NCI-H2171 (cell line): ENCODE measurements at regions not wholly inside any gene's neighbourhood (a gene's known extent, or its start where the extent isn't known, plus 50 kb on each side); places are given as distances from the start of the nearest gene placed in this dataset.

ENCODE experiments used
- DNase-seq: peaks from one replicate; lab custom pipeline; 2025; lab: John Stamatoyannopoulos, UW

GRCh38 chr5:124231802-124232201 lies 514.6 kb downstream of the ZNF608 start:
- no peak for DNase-seq

GRCh38 chr5:124231230-124231629 lies 515.2 kb downstream of the ZNF608 start:
- no peak for DNase-seq

- DNase-seq = no peak
Measured at GRCh38 chr5:124230456-124230855, 516.0 kb downstream of the ZNF608 start.

GRCh38 chr5:124229352-124229751 lies 517.1 kb downstream of the ZNF608 start:
- no peak for DNase-seq

GRCh38 chr5:124227914-124228313 lies 518.5 kb downstream of the ZNF608 start:
- DNase-seq = no peak

GRCh38 chr5:124220418-124220817 lies 526.0 kb downstream of the ZNF608 start:
- no peak for DNase-seq

- DNase-seq = no peak
Measured at GRCh38 chr5:124212934-124213333, 533.5 kb downstream of the ZNF608 start.

GRCh38 chr5:124210111-124210910 lies 536.1 kb downstream of the ZNF608 start:
- DNase-seq = no peak

- no peak for DNase-seq
Measured at GRCh38 chr5:124207118-124207517, 539.3 kb downstream of the ZNF608 start.

GRCh38 chr5:124206540-124206939 lies 539.9 kb downstream of the ZNF608 start:
- DNase-seq = peak; percentile 3

GRCh38 chr5:124203303-124203702 lies 543.1 kb downstream of the ZNF608 start:
- DNase-seq = no peak

- DNase-seq = no peak
Measured at GRCh38 chr5:124200381-124200780, 546.1 kb downstream of the ZNF608 start.

- no peak for DNase-seq
Measured at GRCh38 chr5:124199893-124200292, 546.5 kb downstream of the ZNF608 start.

GRCh38 chr5:124195411-124195810 lies 551.0 kb downstream of the ZNF608 start:
- DNase-seq = no peak

GRCh38 chr5:124194282-124194681 lies 552.2 kb downstream of the ZNF608 start:
- DNase-seq = no peak

- DNase-seq = no peak
Measured at GRCh38 chr5:124193371-124193789, 553.1 kb downstream of the ZNF608 start.

- no peak for DNase-seq
Measured at GRCh38 chr5:124192716-124193115, 553.7 kb downstream of the ZNF608 start.

GRCh38 chr5:124185716-124186115 lies 560.7 kb downstream of the ZNF608 start:
- DNase-seq = no peak

- no peak for DNase-seq
Measured at GRCh38 chr5:124182133-124182532, 564.3 kb downstream of the ZNF608 start.

GRCh38 chr5:124180875-124181461 lies 565.5 kb downstream of the ZNF608 start:
- DNase-seq = no peak

- no peak for DNase-seq
Measured at GRCh38 chr5:124180299-124180874, 566.1 kb downstream of the ZNF608 start.

GRCh38 chr5:124179819-124180218 lies 566.6 kb downstream of the ZNF608 start:
- DNase-seq = peak; percentile 58

GRCh38 chr5:124178050-124178449 lies 568.4 kb downstream of the ZNF608 start:
- no peak for DNase-seq
